DND-41 (cell line): ENCODE measurements at regions not wholly inside any gene's neighbourhood (a gene's known extent, or its start where the extent isn't known, plus 50 kb on each side); places are given as distances from the start of the nearest gene placed in this dataset.

Experiments
- ATAC-seq: fragments of 200-7000 bp; cut with Tn5 transposase; 3 replicates; pipeline ENCODE4 v1.9.1; 2021; ENCODE audit warnings: low read depth; ENCODE audit not compliant: insufficient read depth
- DNase-seq: peaks from one replicate; pipeline ENCODE4 v3.0.0-alpha.2; 2020
- H2AFZ ChIP-seq: 2 replicates; pipeline ENCODE4 v1.6.0; 2012; ENCODE audit warnings: low read depth, low read length
- H3K27ac ChIP-seq: 2 replicates; pipeline ENCODE4 v1.5.1; 2012; ENCODE audit warnings: low read length, inconsistent platforms
- H3K27me3 ChIP-seq: fragments of 200-600 bp; sonication (generic); 2 replicates; pipeline ENCODE4 v1.6.0; 2012; ENCODE audit warnings: low read length, mild to moderate bottlenecking, inconsistent platforms; ENCODE audit not compliant: insufficient read depth, poor library complexity
- H3K36me3 ChIP-seq: 2 replicates; pipeline ENCODE4 v1.5.1; 2012; ENCODE audit warnings: low read length, inconsistent platforms; ENCODE audit not compliant: insufficient read depth
- H3K4me1 ChIP-seq: 2 replicates; pipeline ENCODE4 v1.5.1; 2012; ENCODE audit warnings: mild to moderate bottlenecking, low read length; ENCODE audit not compliant: insufficient read depth
- H3K4me2 ChIP-seq: 2 replicates; pipeline ENCODE4 v1.6.0; 2012; ENCODE audit warnings: mild to moderate bottlenecking, moderate library complexity, low read length, inconsistent platforms; ENCODE audit not compliant: insufficient read depth
- H3K4me3 ChIP-seq, 2 experiments: fragments of 200-600 bp in 1 of 2; shearing (Covaris generic) in 1 of 2; 2 replicates each; pipeline ENCODE4 v1.5.1; 2012 to 2016; ENCODE audit warnings: inconsistent platforms in 2 of 2, low read length in 2 of 2, mild to moderate bottlenecking in 2 of 2, low read depth in 1 of 2, moderate library complexity in 1 of 2
- H3K79me2 ChIP-seq: 2 replicates; pipeline ENCODE4 v1.6.0; 2012; ENCODE audit warnings: low read length, inconsistent platforms; ENCODE audit not compliant: insufficient read depth
- H3K9ac ChIP-seq: 2 replicates; pipeline ENCODE4 v1.6.0; 2012; ENCODE audit warnings: low read depth, mild to moderate bottlenecking, inconsistent platforms, low read length, moderate library complexity
- H3K9me3 ChIP-seq: 2 replicates; pipeline ENCODE4 v1.5.1; 2012; ENCODE audit warnings: low read length, moderate library complexity, mild to moderate bottlenecking, inconsistent platforms; ENCODE audit not compliant: insufficient read depth, severe bottlenecking
- H4K20me1 ChIP-seq: 2 replicates; pipeline ENCODE4 v1.6.0; 2012; ENCODE audit warnings: low read length; ENCODE audit not compliant: insufficient read depth
- EZH2 ChIP-seq: IDR thresholded peaks from 3 replicates; pipeline ENCODE4 v1.6.1; 2012; ENCODE audit warnings: borderline replicate concordance, low read depth, mild to moderate bottlenecking, moderate library complexity, low read length, inconsistent platforms; ENCODE audit not compliant: severe bottlenecking
- TF ChIP-seq, protein P1 (sequence below): IDR thresholded peaks from 2 replicates; pipeline ENCODE4 v1.5.1; 2012; ENCODE audit warnings: borderline replicate concordance, low read length, moderate library complexity, mild to moderate bottlenecking; ENCODE audit not compliant: poor library complexity, severe bottlenecking; ENCODE audit errors: extremely low read depth

DNA sequence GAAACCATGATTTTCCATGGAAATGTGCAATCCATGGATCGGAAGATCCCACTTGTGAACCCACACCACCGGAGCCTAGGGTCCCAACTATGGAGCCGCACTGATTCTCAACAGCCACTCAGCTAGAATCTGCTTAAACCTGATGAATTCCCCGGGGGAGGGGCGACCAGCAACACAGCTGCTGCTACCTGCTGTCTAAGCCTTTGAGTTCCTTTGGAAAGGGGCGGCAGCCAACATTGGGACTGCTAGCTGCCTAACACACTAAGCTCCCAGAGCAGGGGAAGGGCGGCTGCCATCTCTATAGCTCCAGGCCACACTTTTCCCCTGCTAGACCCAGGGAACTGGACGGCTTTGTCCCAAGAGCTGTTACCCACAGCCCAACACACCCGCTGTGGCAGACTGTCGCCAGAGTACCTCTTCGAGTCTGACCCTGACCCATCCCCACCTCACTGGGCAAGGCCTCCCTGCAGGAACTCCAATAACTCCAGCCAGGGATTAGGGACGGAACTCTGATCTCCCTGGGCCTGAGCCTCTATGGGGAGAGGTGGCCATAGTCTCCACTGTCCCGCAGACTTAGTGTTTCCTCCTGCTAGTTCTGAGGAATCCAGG is 205.8 kb upstream of the SLC16A7 start:
- DNase-seq (no peak), ATAC-seq (no peak)
- no peaks in the 10 kb centered on the region for H3K36me3 ChIP-seq
- H3K4me3 ChIP-seq: no peak overlapping the region
- no peaks in the 10 kb centered on the region for H4K20me1 ChIP-seq
- no peaks in the 10 kb centered on the region for H3K9me3 ChIP-seq
- H3K4me2 ChIP-seq: no peak overlapping the region
- no peaks in the 10 kb centered on the region for H3K79me2 ChIP-seq
- no peaks in the 10 kb centered on the region for H3K27me3 ChIP-seq
- H3K27ac ChIP-seq: no peak overlapping the region
- no peak overlapping the region for H2AFZ ChIP-seq
- H3K4me1 ChIP-seq: no peaks in the 10 kb centered on the region
- TF ChIP-seq EZH2: no peak
- TF ChIP-seq, protein P1, sequence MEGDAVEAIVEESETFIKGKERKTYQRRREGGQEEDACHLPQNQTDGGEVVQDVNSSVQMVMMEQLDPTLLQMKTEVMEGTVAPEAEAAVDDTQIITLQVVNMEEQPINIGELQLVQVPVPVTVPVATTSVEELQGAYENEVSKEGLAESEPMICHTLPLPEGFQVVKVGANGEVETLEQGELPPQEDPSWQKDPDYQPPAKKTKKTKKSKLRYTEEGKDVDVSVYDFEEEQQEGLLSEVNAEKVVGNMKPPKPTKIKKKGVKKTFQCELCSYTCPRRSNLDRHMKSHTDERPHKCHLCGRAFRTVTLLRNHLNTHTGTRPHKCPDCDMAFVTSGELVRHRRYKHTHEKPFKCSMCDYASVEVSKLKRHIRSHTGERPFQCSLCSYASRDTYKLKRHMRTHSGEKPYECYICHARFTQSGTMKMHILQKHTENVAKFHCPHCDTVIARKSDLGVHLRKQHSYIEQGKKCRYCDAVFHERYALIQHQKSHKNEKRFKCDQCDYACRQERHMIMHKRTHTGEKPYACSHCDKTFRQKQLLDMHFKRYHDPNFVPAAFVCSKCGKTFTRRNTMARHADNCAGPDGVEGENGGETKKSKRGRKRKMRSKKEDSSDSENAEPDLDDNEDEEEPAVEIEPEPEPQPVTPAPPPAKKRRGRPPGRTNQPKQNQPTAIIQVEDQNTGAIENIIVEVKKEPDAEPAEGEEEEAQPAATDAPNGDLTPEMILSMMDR: no peak
- no peak overlapping the region for H3K9ac ChIP-seq

DNA sequence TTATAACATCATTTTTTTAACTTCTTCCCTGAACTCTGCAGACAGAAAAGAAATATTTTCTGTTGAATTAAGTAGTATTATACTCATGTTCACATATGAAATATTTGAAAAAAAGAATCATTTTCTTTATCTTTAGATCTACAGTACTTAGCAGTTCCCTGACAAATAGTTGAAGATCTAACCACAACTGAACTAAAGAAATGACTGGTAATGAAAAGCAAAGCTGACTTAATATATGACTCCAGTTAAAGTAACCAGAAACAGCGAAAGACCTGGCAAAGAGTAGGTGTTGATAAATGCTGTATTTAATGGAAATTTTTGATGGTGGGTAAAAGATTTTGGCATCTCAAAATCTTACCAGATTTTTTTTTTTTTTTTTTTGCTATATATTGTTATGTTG is 207.1 kb upstream of the SLC16A7 start:
- Histone ChIP-seq H3K9me3 (no peaks in the 10 kb centered on the region), H3K9ac (no peak overlapping the region), H4K20me1 (no peaks in the 10 kb centered on the region), H3K27me3 (no peaks in the 10 kb centered on the region), H3K79me2 (no peaks in the 10 kb centered on the region), H3K4me3 (no peak overlapping the region), H3K4me2 (no peak overlapping the region), H3K27ac (no peak overlapping the region), H2AFZ (no peak overlapping the region), H3K4me1 (no peaks in the 10 kb centered on the region), H3K36me3 (no peaks in the 10 kb centered on the region)
- no peak for DNase-seq
- TF ChIP-seq, protein P1: no peak
- TF ChIP-seq EZH2: no peak
- ATAC-seq: no peak

DNA sequence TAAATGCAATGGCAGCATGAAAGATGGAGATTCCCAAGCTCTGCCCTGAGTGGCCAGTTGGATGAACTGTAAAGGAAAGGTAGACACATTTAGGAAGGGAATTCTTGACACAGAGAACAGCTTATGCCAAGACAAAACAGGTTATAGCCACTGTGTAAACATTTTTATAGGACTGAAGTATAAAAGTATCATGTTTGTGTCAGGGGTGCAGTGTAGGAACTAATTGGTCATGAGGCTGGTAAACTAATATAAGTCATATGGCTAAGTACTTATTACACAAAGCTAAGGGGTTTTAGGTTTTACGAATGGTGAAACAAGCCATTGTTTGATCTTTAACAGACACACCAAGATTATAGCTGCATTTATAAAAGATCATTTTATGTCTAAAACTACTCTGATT is 207.7 kb upstream of the SLC16A7 start:
- Histone ChIP-seq H3K9ac (no peak overlapping the region), H2AFZ (no peak overlapping the region), H3K4me1 (no peaks in the 10 kb centered on the region), H3K27ac (no peak overlapping the region), H3K79me2 (no peaks in the 10 kb centered on the region), H4K20me1 (no peaks in the 10 kb centered on the region), H3K4me3 (no peak overlapping the region), H3K27me3 (no peaks in the 10 kb centered on the region), H3K9me3 (no peaks in the 10 kb centered on the region), H3K4me2 (no peak overlapping the region), H3K36me3 (no peaks in the 10 kb centered on the region)
- no peak for TF ChIP-seq EZH2
- TF ChIP-seq, protein P1: no peak
- ATAC-seq (no peak), DNase-seq (no peak)

DNA sequence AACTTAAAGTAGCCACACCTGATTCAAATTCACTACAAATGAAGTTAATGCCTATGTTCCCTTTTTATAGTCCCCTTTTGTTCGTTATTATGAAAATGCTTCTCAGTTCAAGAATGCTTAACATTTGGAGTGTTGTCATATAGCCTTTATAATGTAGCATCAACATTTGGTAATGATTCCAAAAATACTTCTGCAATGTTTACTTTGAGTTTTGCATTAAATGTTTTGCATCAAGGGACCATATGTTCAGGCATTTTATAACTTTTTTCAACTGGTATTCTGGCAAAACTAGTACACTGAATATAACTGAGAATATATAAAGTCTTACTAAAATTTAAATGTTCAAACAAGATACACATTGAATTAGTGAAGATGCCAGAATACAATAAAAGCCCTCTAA is 209.6 kb upstream of the SLC16A7 start:
- no peaks in the 10 kb centered on the region for H3K9me3 ChIP-seq

More for the DNA sequence above, 209.6 kb upstream of the SLC16A7 start:
- Histone ChIP-seq H3K4me1 (no peaks in the 10 kb centered on the region), H3K4me2 (no peak overlapping the region), H4K20me1 (no peaks in the 10 kb centered on the region), H3K9ac (no peak overlapping the region), H2AFZ (no peak overlapping the region), H3K4me3 (no peak overlapping the region), H3K36me3 (no peaks in the 10 kb centered on the region), H3K79me2 (no peaks in the 10 kb centered on the region), H3K27ac (no peak overlapping the region), H3K27me3 (no peaks in the 10 kb centered on the region)
- TF ChIP-seq EZH2: no peak
- DNase-seq (no peak), ATAC-seq (no peak)
